OCI-LY7 (cell line): ENCODE measurements at regions not wholly inside any gene's neighbourhood (a gene's known extent, or its start where the extent isn't known, plus 50 kb on each side); places are given as distances from the start of the nearest gene placed in this dataset.

Experiments
- BruUV-seq: library from RNA; stranded (reverse); fragments of 400-500 nt; replicated peaks from 2 replicates; lab custom pipeline; 2021; lab: Mats Ljungman, UMichigan
- CTCF ChIA-PET: fragments of 300-600 bp; sonication (Branson Sonifier 250); formaldehyde crosslinking; loops from one replicate; lab custom pipeline; 2022; ENCODE audit warnings: antibody characterized with exemption; ENCODE audit not compliant: unreplicated experiment; lab: Charles Lee
- POLR2A ChIA-PET: fragments of 300-600 bp; sonication (Branson Sonifier 250); formaldehyde crosslinking; loops from one replicate; lab custom pipeline; 2022; ENCODE audit warnings: antibody characterized with exemption; lab: Charles Lee
- DNase-seq: peaks from one replicate; pipeline ENCODE4 v3.0.0-alpha.2; 2015; ENCODE audit warnings: low spot score
- H2AFZ ChIP-seq: fragments of 200-600 bp; sonication (generic), shearing (Covaris generic); 2 replicates; pipeline ENCODE4 v1.6.1; 2014; ENCODE audit warnings: mild to moderate bottlenecking, antibody characterized with exemption, low read length, moderate library complexity
- H3K27ac ChIP-seq: fragments of 200-600 bp; sonication (generic); 2 replicates; pipeline ENCODE4 v1.5.1; 2014; ENCODE audit warnings: mixed run types, low read depth, mild to moderate bottlenecking, moderate library complexity, low read length, inconsistent platforms; ENCODE audit not compliant: poor library complexity, severe bottlenecking
- H3K36me3 ChIP-seq: fragments of 200-600 bp; sonication (generic); 2 replicates; pipeline ENCODE4 v1.6.1; 2014; ENCODE audit warnings: mild to moderate bottlenecking, antibody characterized with exemption, low read length, moderate library complexity, mixed read lengths; ENCODE audit not compliant: insufficient read depth
- H3K4me1 ChIP-seq: fragments of 200-600 bp; sonication (generic); 2 replicates; pipeline ENCODE4 v1.5.1; 2014; ENCODE audit warnings: mild to moderate bottlenecking, low read length; ENCODE audit not compliant: insufficient read depth, poor library complexity, severe bottlenecking
- H3K4me2 ChIP-seq: fragments of 200-600 bp; sonication (generic); 2 replicates; pipeline ENCODE4 v1.6.1; 2014; ENCODE audit warnings: mild to moderate bottlenecking, low read length
- H3K4me3 ChIP-seq: fragments of 200-600 bp; sonication (generic); 2 replicates; pipeline ENCODE4 v1.5.1; 2014; ENCODE audit warnings: mild to moderate bottlenecking, low read depth, low read length; ENCODE audit not compliant: poor library complexity, severe bottlenecking
- H3K79me2 ChIP-seq: fragments of 200-600 bp; sonication (generic); 2 replicates; pipeline ENCODE4 v1.6.1; 2016; ENCODE audit warnings: low read depth, mild to moderate bottlenecking, low read length, moderate library complexity, mixed read lengths; ENCODE audit not compliant: insufficient read depth
- H3K9me2 ChIP-seq: fragments of 200-600 bp; sonication (generic); 2 replicates; pipeline ENCODE4 v1.6.1; 2016; ENCODE audit warnings: mild to moderate bottlenecking, low read length, mixed read lengths; ENCODE audit not compliant: insufficient read depth
- H3K9me3 ChIP-seq: fragments of 200-600 bp; sonication (generic); 2 replicates; pipeline ENCODE4 v1.6.1; 2014; ENCODE audit warnings: mild to moderate bottlenecking, mixed run types, low read length, mixed read lengths
- H4K20me1 ChIP-seq: fragments of 200-600 bp; sonication (generic); 2 replicates; pipeline ENCODE4 v1.6.1; 2014; ENCODE audit warnings: mild to moderate bottlenecking, antibody characterized with exemption, low read length, moderate library complexity, mixed read lengths; ENCODE audit not compliant: insufficient read depth
- EZH2phosphoT487 ChIP-seq: fragments of 200-600 bp; sonication (generic); IDR thresholded peaks from 2 replicates; pipeline ENCODE4 v1.6.1; 2018; ENCODE audit warnings: low read depth, borderline replicate concordance, mild to moderate bottlenecking, mixed run types, antibody characterized with exemption, low read length, moderate library complexity, mixed read lengths
- intact Hi-C: fragments of 100-400 bp; cut with micrococcal nuclease; formaldehyde crosslinking; loops from one replicate; pipeline ENCODE4 v1.10.0; 2022; ENCODE audit not compliant: unreplicated experiment
- TF ChIP-seq, protein P1 (sequence below): fragments of 200-600 bp; sonication (generic); conservative IDR thresholded peaks from 2 replicates; pipeline ENCODE4 v1.5.1; 2014; ENCODE audit warnings: mild to moderate bottlenecking, antibody characterized with exemption, low read length, moderate library complexity, mixed read lengths

DNA sequence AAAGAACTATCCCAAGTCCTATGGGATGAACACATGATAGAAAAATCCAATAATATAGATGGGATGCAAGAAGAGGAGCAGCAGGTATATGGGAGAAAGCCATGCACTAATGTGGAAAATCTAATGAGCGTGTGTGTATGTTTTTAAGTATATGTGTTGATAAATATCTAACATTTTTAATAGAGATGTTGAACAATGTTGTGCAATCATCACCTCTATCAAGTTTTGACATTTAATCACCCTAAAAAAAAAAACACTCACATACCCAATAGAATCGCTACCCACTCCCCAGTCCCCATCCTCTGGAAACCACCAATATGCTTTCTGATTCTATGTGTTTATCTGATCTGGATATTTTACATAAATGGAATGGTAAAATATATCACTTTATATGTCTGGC lies 983.7 kb downstream of the SUCLG1 start:
- no peak for TF ChIP-seq EZH2phosphoT487
- TF ChIP-seq, protein P1, sequence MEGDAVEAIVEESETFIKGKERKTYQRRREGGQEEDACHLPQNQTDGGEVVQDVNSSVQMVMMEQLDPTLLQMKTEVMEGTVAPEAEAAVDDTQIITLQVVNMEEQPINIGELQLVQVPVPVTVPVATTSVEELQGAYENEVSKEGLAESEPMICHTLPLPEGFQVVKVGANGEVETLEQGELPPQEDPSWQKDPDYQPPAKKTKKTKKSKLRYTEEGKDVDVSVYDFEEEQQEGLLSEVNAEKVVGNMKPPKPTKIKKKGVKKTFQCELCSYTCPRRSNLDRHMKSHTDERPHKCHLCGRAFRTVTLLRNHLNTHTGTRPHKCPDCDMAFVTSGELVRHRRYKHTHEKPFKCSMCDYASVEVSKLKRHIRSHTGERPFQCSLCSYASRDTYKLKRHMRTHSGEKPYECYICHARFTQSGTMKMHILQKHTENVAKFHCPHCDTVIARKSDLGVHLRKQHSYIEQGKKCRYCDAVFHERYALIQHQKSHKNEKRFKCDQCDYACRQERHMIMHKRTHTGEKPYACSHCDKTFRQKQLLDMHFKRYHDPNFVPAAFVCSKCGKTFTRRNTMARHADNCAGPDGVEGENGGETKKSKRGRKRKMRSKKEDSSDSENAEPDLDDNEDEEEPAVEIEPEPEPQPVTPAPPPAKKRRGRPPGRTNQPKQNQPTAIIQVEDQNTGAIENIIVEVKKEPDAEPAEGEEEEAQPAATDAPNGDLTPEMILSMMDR, result no peak
- Histone ChIP-seq H4K20me1 (no peaks in the 10 kb centered on the region), H3K4me3 (no peak overlapping the region), H3K27ac (no peak overlapping the region), H3K9me3 (no peaks in the 10 kb centered on the region), H3K36me3 (no peaks in the 10 kb centered on the region), H3K9me2 (no peaks in the 10 kb centered on the region), H3K4me1 (no peaks in the 10 kb centered on the region), H3K4me2 (no peak overlapping the region), H2AFZ (no peak overlapping the region), H3K79me2 (no peaks in the 10 kb centered on the region)
- no TSS peak for BruUV-seq
- DNase-seq, result no peak
- intact Hi-C loops, result no loop called here
- CTCF ChIA-PET, result no interaction called here
- POLR2A ChIA-PET, result no interaction called here

DNA sequence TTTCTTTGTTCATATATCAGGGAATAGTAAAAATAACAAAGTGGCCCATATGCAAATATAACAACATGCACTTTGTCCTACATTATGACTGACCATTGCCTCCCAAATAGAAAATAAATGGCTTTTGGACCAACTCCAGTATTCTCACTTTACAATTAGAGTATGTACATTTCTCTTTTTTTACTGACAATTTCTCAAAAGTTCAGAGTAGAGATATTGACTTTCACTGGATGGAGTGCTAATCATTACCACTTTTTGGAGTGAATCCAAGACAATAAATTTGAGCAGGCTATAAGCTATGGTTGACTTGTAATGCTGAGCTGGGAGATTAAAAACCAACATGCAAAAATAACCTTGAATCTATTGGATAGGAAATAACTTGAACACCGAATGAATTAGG lies 987.4 kb downstream of the SUCLG1 start:
- no peak for TF ChIP-seq EZH2phosphoT487
- TF ChIP-seq, protein P1, result no peak
- Histone ChIP-seq H3K36me3 (no peaks in the 10 kb centered on the region), H2AFZ (no peak overlapping the region), H3K9me2 (no peaks in the 10 kb centered on the region), H3K9me3 (no peaks in the 10 kb centered on the region), H3K4me2 (no peak overlapping the region), H3K79me2 (no peaks in the 10 kb centered on the region), H3K27ac (no peak overlapping the region), H3K4me1 (no peaks in the 10 kb centered on the region), H4K20me1 (no peaks in the 10 kb centered on the region), H3K4me3 (no peak overlapping the region)
- intact Hi-C loops, result no loop called here
- BruUV-seq, result no TSS peak
- DNase-seq, result no peak
- ChIA-PET POLR2A (no interaction called here), CTCF (no interaction called here)

DNA sequence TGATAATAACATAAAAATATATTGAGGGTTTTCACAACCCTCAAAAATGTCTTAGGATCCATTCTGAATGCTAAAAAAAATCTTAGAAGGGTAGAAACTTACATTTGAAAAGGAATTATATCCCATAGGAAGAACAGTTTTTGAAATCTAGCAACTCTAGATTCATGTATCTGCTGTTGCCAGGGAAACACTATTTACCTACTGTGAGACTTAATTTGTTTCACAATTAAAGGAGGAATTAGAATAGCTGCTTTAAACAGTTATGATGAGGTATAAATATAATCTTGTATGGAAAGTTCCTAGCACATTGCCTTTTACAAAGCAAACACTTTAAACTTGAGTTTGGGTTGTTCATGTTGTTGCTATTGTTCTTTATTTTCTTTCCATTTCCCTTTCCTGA lies 988.2 kb downstream of the SUCLG1 start:
- Histone ChIP-seq H3K9me3 (no peaks in the 10 kb centered on the region), H3K4me1 (no peaks in the 10 kb centered on the region), H3K36me3 (no peaks in the 10 kb centered on the region), H2AFZ (no peak overlapping the region), H3K4me3 (no peak overlapping the region), H3K9me2 (no peaks in the 10 kb centered on the region), H3K79me2 (no peaks in the 10 kb centered on the region), H3K27ac (no peak overlapping the region), H4K20me1 (no peaks in the 10 kb centered on the region), H3K4me2 (no peak overlapping the region)
- ChIA-PET POLR2A (no interaction called here), CTCF (no interaction called here)
- DNase-seq, result no peak
- intact Hi-C loops, result no loop called here
- no TSS peak for BruUV-seq
- TF ChIP-seq, protein P1, result no peak
- TF ChIP-seq EZH2phosphoT487, result no peak
